Heart right ventricle (tissue), 16 donors: ENCODE measurements at regions not wholly inside any gene's neighbourhood (a gene's known extent, or its start where the extent isn't known, plus 50 kb on each side); places are given as distances from the start of the nearest gene placed in this dataset.

Experiments
- ATAC-seq, 8 donors: fragments of 200-7000 bp; cut with Tn5 transposase; one replicate each; pipeline ENCODE4 v1.9.1; 2020; ENCODE audit warnings: mild to moderate bottlenecking in 8 of 8, moderate library complexity in 8 of 8, moderate number of reproducible peaks in 1 of 8
- DNase-seq, 2 donors: peaks; one replicate each; pipeline ENCODE4 v3.0.0-alpha.2; 2020
- H3K27ac ChIP-seq, 10 donors: fragments of 200-600 bp; sonication (generic) in 2 of 10; one replicate each; pipeline versions ENCODE4 v1.5.0 to v1.8.0; 2020 to 2022; ENCODE audit warnings: mild to moderate bottlenecking in 3 of 10
- H3K27me3 ChIP-seq, 7 donors: fragments of 200-600 bp; one replicate each; pipeline ENCODE4 v1.8.0; 2021 to 2022; ENCODE audit warnings: mild to moderate bottlenecking in 2 of 7
- H3K36me3 ChIP-seq, 9 donors: fragments of 200-600 bp; sonication (generic) in 1 of 9; one replicate each; pipeline versions ENCODE4 v1.5.0 to v1.8.0; 2020 to 2022; ENCODE audit warnings: mild to moderate bottlenecking in 2 of 9
- H3K4me1 ChIP-seq, 9 donors: fragments of 200-600 bp; sonication (generic) in 1 of 9; one replicate each; pipeline versions ENCODE4 v1.5.0 to v1.8.0; 2020 to 2022; ENCODE audit warnings: mild to moderate bottlenecking in 4 of 9
- H3K4me3 ChIP-seq, 10 donors: fragments of 200-600 bp; sonication (generic) in 2 of 10; one replicate each; pipeline versions ENCODE4 v1.5.0 to v1.8.0; 2020 to 2022; ENCODE audit warnings: mild to moderate bottlenecking in 7 of 10, moderate library complexity in 2 of 10
- H3K9me3 ChIP-seq, 11 donors: fragments of 200-600 bp in 10 of 11; sonication (generic) in 2 of 11; one replicate each; pipeline versions ENCODE4 v1.5.0 to v1.8.0; 2013 to 2022; ENCODE audit warnings: mild to moderate bottlenecking in 2 of 11, control low read depth in 1 of 11, moderate library complexity in 1 of 11
- CTCF ChIP-seq, 9 donors: fragments of 200-600 bp; sonication (generic) in 2 of 9; IDR thresholded peaks; one replicate each; pipeline versions ENCODE4 v1.5.0 to v1.8.0; 2021 to 2022; ENCODE audit warnings: antibody characterized with exemption in 9 of 9, mild to moderate bottlenecking in 5 of 9, moderate library complexity in 1 of 9
- WGBS, 2 donors: extraction: QIAGEN DNeasy Blood & Tissue Kit; methylation state at CpG; one replicate each; pipeline ENCODE4 v1.1.7; 2013; ENCODE audit warnings: inconsistent platforms in 1 of 2; 5-methylcytosine and 5-hydroxymethylcytosine counted together
- intact Hi-C, 10 donors: fragments of 100-400 bp; cut with DNase I; formaldehyde crosslinking; loops; one replicate each; pipeline versions ENCODE4 v1.11.1 to v1.14.2; 2022
- donor health status: Arrhythmogenic right ventricular cardiomyopathy.
- donor health status: ischemic (EF 13 %, LVEDD 7.1; RV severe dilation, severe dysfunction).
- donor health status: healthy with polysubstance abuse.
- donor health status: DM: no; HTN: yes; CAD: no.
- donor health status: DM: no; HTN: no; CAD: no.
- donor health status: ischemic (EF 25% LVEDD 6.9; RV normal size, moderate dysfunction).
- donor health status: ischemic (EF 25% LVEDD 5.7; RV mildly dilated, moderate dysfunction).
- donor health status: healthy.
- donor health status: DM: yes; HTN: yes; CAD: no.
- donor health status: Ischemic cardiomyopathy.
- donor health status: ischemic (EF 35%, LVEDD 5.7; RV mildly dilated, moderate dysfunction).
- donor health status: nonischemic (EF 11% LVEDD 7.7; RV severe dilation, severe dysfunction).
- donor health status: DM: yes; HTN: yes; CAD: no.
- donor health status: PGD.
- donor health status: ischemic (EF 29% LVEDD 5.4; RV normal size, mild dysfunction).
- donor health status: nonischemic (EF 23%, LVEDD 6.1; RV moderate dilation, normal function).

- intact Hi-C loops, result no loop called here
- no peaks in the 10 kb centered on the region for H3K27me3 ChIP-seq
- peak overlapping the region in 3 of 10 donors; percentile 2 to 29 (median 20) for H3K4me3 ChIP-seq
- no peaks in the 10 kb centered on the region for H3K36me3 ChIP-seq
- H3K4me1 ChIP-seq, result peaks cover 0 to 4% (median 0%) of the 10 kb centered on the region in 9 donors
- no peak for DNase-seq
- 28 to 51% methylated on average over 14 of the region's 14 CpGs for WGBS, 2 donors
- no peak for TF ChIP-seq CTCF (IDR thresholded peaks at IDR 0.05)
- peak in 5 of 8 donors; percentile 35 to 70 (median 53) for ATAC-seq
- peak overlapping the region in 4 of 10 donors; percentile 36 to 56 (median 52) for H3K27ac ChIP-seq
- no peaks in the 10 kb centered on the region for H3K9me3 ChIP-seq
Observed at GRCh38 chr6:93088621-93089501, 330.5 kb downstream of the EPHA7 start.

GRCh38 chr6:93087606-93088005 lies 331.8 kb downstream of the EPHA7 start:
- no peak for TF ChIP-seq CTCF (IDR thresholded peaks at IDR 0.05)
- Histone ChIP-seq H3K4me1 (peaks cover 0 to 4% (median 0%) of the 10 kb centered on the region in 9 donors), H3K27me3 (no peaks in the 10 kb centered on the region), H3K27ac (no peak overlapping the region), H3K9me3 (no peaks in the 10 kb centered on the region), H3K4me3 (no peak overlapping the region), H3K36me3 (no peaks in the 10 kb centered on the region)
- intact Hi-C loops, result no loop called here
- DNase-seq (no peak), ATAC-seq (no peak)
- WGBS, 2 donors, result 77 to 82% methylated on average over 2 of the region's 2 CpGs

GRCh38 chr6:93086351-93086750 lies 333.0 kb downstream of the EPHA7 start:
- no peak for TF ChIP-seq CTCF (IDR thresholded peaks at IDR 0.05)
- DNase-seq (no peak), ATAC-seq (no peak)
- intact Hi-C loops, result no loop called here
- no peaks in the 10 kb centered on the region for H3K9me3 ChIP-seq
- H3K27ac ChIP-seq, result no peak overlapping the region
- no peaks in the 10 kb centered on the region for H3K27me3 ChIP-seq
- peaks cover 0 to 4% (median 0%) of the 10 kb centered on the region in 9 donors for H3K4me1 ChIP-seq
- no peak overlapping the region for H3K4me3 ChIP-seq
- no peaks in the 10 kb centered on the region for H3K36me3 ChIP-seq

- no peak for DNase-seq
- TF ChIP-seq CTCF (IDR thresholded peaks at IDR 0.05), result no peak
- Histone ChIP-seq H3K9me3 (no peaks in the 10 kb centered on the region), H3K27ac (no peak overlapping the region), H3K36me3 (no peaks in the 10 kb centered on the region), H3K4me3 (no peak overlapping the region), H3K4me1 (no peaks in the 10 kb centered on the region), H3K27me3 (no peaks in the 10 kb centered on the region)
- ATAC-seq, result no peak
- intact Hi-C loops, result no loop called here
- 85 to 93% methylated on average over 1 of the region's 1 CpG for WGBS, 2 donors
Observed at GRCh38 chr6:93083337-93084230, 335.8 kb downstream of the EPHA7 start.
